Panc1 (cell line): ENCODE measurements at regions not wholly inside any gene's neighbourhood (a gene's known extent, or its start where the extent isn't known, plus 50 kb on each side); places are given as distances from the start of the nearest gene placed in this dataset.

Experiments used
- ATAC-seq: fragments of 200-7000 bp; cut with Tn5 transposase; 2 replicates; pipeline ENCODE4 v1.9.1; 2020; ENCODE audit warnings: mild to moderate bottlenecking, moderate library complexity
- BruUV-seq: library from RNA; stranded (reverse); fragments of 400-500 nt; replicated peaks from 2 replicates; lab custom pipeline; 2021; lab: Mats Ljungman, UMichigan
- CTCF ChIA-PET: fragments of 300-600 bp; sonication (Branson Sonifier 250); formaldehyde crosslinking; loops from one replicate; lab custom pipeline; 2022; ENCODE audit warnings: antibody characterized with exemption; lab: Charles Lee
- POLR2A ChIA-PET: fragments of 300-600 bp; sonication (Branson Sonifier 250); formaldehyde crosslinking; loops from one replicate; lab custom pipeline; 2022; ENCODE audit warnings: antibody characterized with exemption; lab: Charles Lee
- DNase-seq: peaks from one replicate; pipeline ENCODE4 v3.0.0-alpha.2; 2010; ENCODE audit warnings: low read depth, low spot score
- H3K27ac ChIP-seq: 2 replicates; pipeline ENCODE4 v1.5.1; 2011; ENCODE audit warnings: mild to moderate bottlenecking, low read length, inconsistent platforms
- H3K27me3 ChIP-seq: fragments of 200-500 bp; sonication (Bioruptor generic); 2 replicates; pipeline ENCODE4 v1.6.0; 2014; ENCODE audit warnings: low read length, inconsistent platforms; ENCODE audit not compliant: control insufficient read depth, insufficient read depth
- H3K36me3 ChIP-seq: fragments of 200-500 bp; sonication (Bioruptor generic); 2 replicates; pipeline ENCODE4 v1.5.1; 2014; ENCODE audit warnings: inconsistent platforms, mild to moderate bottlenecking, low read length, moderate library complexity; ENCODE audit not compliant: control insufficient read depth, insufficient read depth
- H3K4me1 ChIP-seq: 2 replicates; pipeline ENCODE4 v1.5.1; 2011; ENCODE audit warnings: inconsistent platforms, mild to moderate bottlenecking, low read length, moderate library complexity; ENCODE audit not compliant: control insufficient read depth, insufficient read depth
- H3K4me3 ChIP-seq, 2 experiments: 2 replicates each; pipeline ENCODE4 v1.5.1; 2011 to 2012; ENCODE audit warnings: low read depth in 2 of 2, low read length in 2 of 2, mild to moderate bottlenecking in 2 of 2, inconsistent platforms in 1 of 2, moderate library complexity in 1 of 2
- H3K9me3 ChIP-seq: fragments of 200-500 bp; sonication (Bioruptor generic); 2 replicates; pipeline ENCODE4 v1.5.1; 2014; ENCODE audit warnings: low read depth, mild to moderate bottlenecking, inconsistent platforms, low read length, moderate library complexity; ENCODE audit not compliant: control insufficient read depth, insufficient read depth
- POLR2AphosphoS5 ChIP-seq: IDR thresholded peaks from 2 replicates; pipeline ENCODE4 v1.6.1; 2012; ENCODE audit warnings: mild to moderate bottlenecking, low read depth, low read length, moderate library complexity
- REST ChIP-seq, 2 experiments: IDR thresholded peaks; 2 replicates each; pipeline ENCODE4 v1.6.1; 2011 to 2012; ENCODE audit warnings: low read depth in 2 of 2, control low read depth in 1 of 2, low read length in 1 of 2, mild to moderate bottlenecking in 1 of 2, moderate library complexity in 1 of 2; ENCODE audit not compliant: insufficient read depth in 1 of 2
- SIN3A ChIP-seq: IDR thresholded peaks from 2 replicates; pipeline ENCODE4 v1.6.1; 2012; ENCODE audit warnings: low read depth, mild to moderate bottlenecking, low read length, moderate library complexity, borderline replicate concordance; ENCODE audit not compliant: insufficient read depth
- TCF7L2 ChIP-seq: IDR thresholded peaks from 2 replicates; pipeline ENCODE4 v1.6.1; 2011; ENCODE audit warnings: mild to moderate bottlenecking, low read depth, low read length, inconsistent platforms
- in situ Hi-C: cut with HindIII; loops from 2 replicates; pipeline ENCODE4 v1.10.0; 2016; ENCODE audit warnings: low sequenced_read_pairs, low pct_unique_long_range_greater_than_20kb
- intact Hi-C: fragments of 100-400 bp; cut with micrococcal nuclease; formaldehyde crosslinking; loops from one replicate; pipeline ENCODE4 v1.10.0; 2022; ENCODE audit not compliant: unreplicated experiment
- TF ChIP-seq, protein P1 (sequence below): fragments of 450-650 bp; IDR thresholded peaks from 2 replicates; pipeline ENCODE4 v1.5.1; 2017; ENCODE audit warnings: mild to moderate bottlenecking

- ChIA-PET POLR2A (no interaction called here), CTCF (no interaction called here)
- Histone ChIP-seq H3K9me3 (no peaks in the 10 kb centered on the region), H3K27me3 (no peaks in the 10 kb centered on the region), H3K27ac (no peak overlapping the region), H3K36me3 (no peaks in the 10 kb centered on the region), H3K4me1 (no peaks in the 10 kb centered on the region), H3K4me3 (no peak overlapping the region)
- DNase-seq (no peak), ATAC-seq (no peak)
- BruUV-seq = no TSS peak
- in situ Hi-C loops (no loop called here), intact Hi-C loops (no loop called here)
- TF ChIP-seq SIN3A (no peak), POLR2AphosphoS5 (no peak), REST (IDR thresholded peaks at IDR 0.05; ENCODE audit: insufficient read depth in 1 of 2, low read depth in 2 of 2, low read length in 1 of 2) (no peak), TCF7L2 (no peak)
- TF ChIP-seq, protein P1, sequence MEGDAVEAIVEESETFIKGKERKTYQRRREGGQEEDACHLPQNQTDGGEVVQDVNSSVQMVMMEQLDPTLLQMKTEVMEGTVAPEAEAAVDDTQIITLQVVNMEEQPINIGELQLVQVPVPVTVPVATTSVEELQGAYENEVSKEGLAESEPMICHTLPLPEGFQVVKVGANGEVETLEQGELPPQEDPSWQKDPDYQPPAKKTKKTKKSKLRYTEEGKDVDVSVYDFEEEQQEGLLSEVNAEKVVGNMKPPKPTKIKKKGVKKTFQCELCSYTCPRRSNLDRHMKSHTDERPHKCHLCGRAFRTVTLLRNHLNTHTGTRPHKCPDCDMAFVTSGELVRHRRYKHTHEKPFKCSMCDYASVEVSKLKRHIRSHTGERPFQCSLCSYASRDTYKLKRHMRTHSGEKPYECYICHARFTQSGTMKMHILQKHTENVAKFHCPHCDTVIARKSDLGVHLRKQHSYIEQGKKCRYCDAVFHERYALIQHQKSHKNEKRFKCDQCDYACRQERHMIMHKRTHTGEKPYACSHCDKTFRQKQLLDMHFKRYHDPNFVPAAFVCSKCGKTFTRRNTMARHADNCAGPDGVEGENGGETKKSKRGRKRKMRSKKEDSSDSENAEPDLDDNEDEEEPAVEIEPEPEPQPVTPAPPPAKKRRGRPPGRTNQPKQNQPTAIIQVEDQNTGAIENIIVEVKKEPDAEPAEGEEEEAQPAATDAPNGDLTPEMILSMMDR = no peak
Measured at GRCh38 chr7:119562839-119563238, 710.1 kb upstream of the KCND2 start.

GRCh38 chr7:119571666-119572065 lies 701.3 kb upstream of the KCND2 start:
- ATAC-seq = no peak
- no peaks in the 10 kb centered on the region for H3K4me1 ChIP-seq
- ChIA-PET POLR2A (no interaction called here), CTCF (no interaction called here)
- H3K36me3 ChIP-seq = no peaks in the 10 kb centered on the region
- H3K27ac ChIP-seq = no peak overlapping the region
- BruUV-seq = no TSS peak
- intact Hi-C loops = no loop called here
- no peaks in the 10 kb centered on the region for H3K27me3 ChIP-seq
- no peak overlapping the region for H3K4me3 ChIP-seq
- DNase-seq = no peak
- H3K9me3 ChIP-seq = no peaks in the 10 kb centered on the region
- TF ChIP-seq POLR2AphosphoS5 (no peak), REST (IDR thresholded peaks at IDR 0.05; ENCODE audit: insufficient read depth in 1 of 2, low read depth in 2 of 2, low read length in 1 of 2) (no peak), SIN3A (no peak), TCF7L2 (no peak)
- TF ChIP-seq, protein P1 = no peak
- in situ Hi-C loops = no loop called here
